Neuronal stem cell (in vitro differentiated cells): ENCODE measurements at regions not wholly inside any gene's neighbourhood (a gene's known extent, or its start where the extent isn't known, plus 50 kb on each side); places are given as distances from the start of the nearest gene placed in this dataset.

ENCODE experiments used
- DNase-seq: peaks from one replicate; pipeline ENCODE4 v3.0.0-alpha.2; 2013; ENCODE audit warnings: low spot score
- H2AFZ ChIP-seq: one replicate; pipeline ENCODE4 v1.6.1; 2013; ENCODE audit warnings: mild to moderate bottlenecking, low read length, inconsistent platforms
- H2AK5ac ChIP-seq: 2 replicates; pipeline ENCODE4 v1.6.1; 2013; ENCODE audit warnings: low read depth, mild to moderate bottlenecking, inconsistent platforms, low read length, moderate library complexity, mixed read lengths
- H2BK120ac ChIP-seq: 2 replicates; pipeline ENCODE4 v1.6.1; 2013; ENCODE audit warnings: low read depth, mild to moderate bottlenecking, inconsistent platforms, low read length, moderate library complexity, mixed read lengths
- H2BK12ac ChIP-seq: one replicate; pipeline ENCODE4 v1.6.1; 2013; ENCODE audit warnings: low read length, inconsistent platforms
- H2BK15ac ChIP-seq: 2 replicates; pipeline ENCODE4 v1.6.1; 2013; ENCODE audit warnings: mild to moderate bottlenecking, low read length, inconsistent platforms, mixed read lengths
- H2BK5ac ChIP-seq: one replicate; pipeline ENCODE4 v1.6.1; 2013; ENCODE audit warnings: inconsistent platforms, mild to moderate bottlenecking, low read length, moderate library complexity
- H3K14ac ChIP-seq: one replicate; pipeline ENCODE4 v1.6.1; 2013; ENCODE audit warnings: low read length, inconsistent platforms
- H3K18ac ChIP-seq: 2 replicates; pipeline ENCODE4 v1.6.1; 2013; ENCODE audit warnings: low read length, inconsistent platforms
- H3K23ac ChIP-seq: 2 replicates; pipeline ENCODE4 v1.6.1; 2013; ENCODE audit warnings: low read depth, mild to moderate bottlenecking, mixed read lengths, low read length, inconsistent platforms; ENCODE audit not compliant: poor library complexity
- H3K27ac ChIP-seq: replicated peaks from 3 replicates; pipeline ENCODE4 v1.5.1; 2013; ENCODE audit warnings: low read length, inconsistent platforms
- H3K27me3 ChIP-seq, 3 experiments: 2 replicates each; pipeline ENCODE4 v1.6.1; 2013; ENCODE audit warnings: low read length in 3 of 3, mild to moderate bottlenecking in 2 of 3, inconsistent platforms in 1 of 3, low read depth in 1 of 3, mixed read lengths in 1 of 3, moderate library complexity in 1 of 3; ENCODE audit not compliant: control insufficient read depth in 3 of 3, insufficient read depth in 3 of 3
- H3K36me3 ChIP-seq, 2 donors: replicated peaks in 1 of 2; 2 replicates each; pipeline ENCODE4 v1.6.1; 2013; ENCODE audit warnings: low read length in 2 of 2; ENCODE audit not compliant: control insufficient read depth in 2 of 2, insufficient read depth in 2 of 2
- H3K4ac ChIP-seq: 2 replicates; pipeline ENCODE4 v1.6.1; 2013; ENCODE audit warnings: inconsistent platforms, mild to moderate bottlenecking, low read length, moderate library complexity
- H3K4me1 ChIP-seq, 2 donors: 1 replicate in 1 of 2; 2 replicates in 1 of 2; pipeline ENCODE4 v1.6.1; 2013; ENCODE audit warnings: low read length in 2 of 2, low read depth in 1 of 2; ENCODE audit not compliant: control insufficient read depth in 2 of 2, insufficient read depth in 1 of 2
- H3K4me2 ChIP-seq: one replicate; pipeline ENCODE4 v1.6.1; 2013; ENCODE audit warnings: mild to moderate bottlenecking, low read length, inconsistent platforms; ENCODE audit not compliant: insufficient read depth, poor library complexity, severe bottlenecking
- H3K4me3 ChIP-seq, 2 donors: 2 replicates each; pipeline ENCODE4 v1.5.1; 2013; ENCODE audit warnings: low read length in 2 of 2, mild to moderate bottlenecking in 2 of 2, inconsistent platforms in 1 of 2, moderate library complexity in 1 of 2
- H3K79me1 ChIP-seq: one replicate; pipeline ENCODE4 v1.6.1; 2013; ENCODE audit warnings: low read depth, mild to moderate bottlenecking, inconsistent platforms, low read length, moderate library complexity
- H3K9ac ChIP-seq: one replicate; pipeline ENCODE4 v1.6.1; 2013; ENCODE audit warnings: mild to moderate bottlenecking, low read depth, low read length, inconsistent platforms; ENCODE audit not compliant: poor library complexity
- H3K9me3 ChIP-seq, 2 donors: replicated peaks in 1 of 2; 2 replicates each; pipeline versions ENCODE3 to v1.6.1; 2013; ENCODE audit warnings: low read length in 2 of 2, mild to moderate bottlenecking in 2 of 2, inconsistent platforms in 1 of 2, low read depth in 1 of 2, mixed read lengths in 1 of 2, moderate library complexity in 1 of 2; ENCODE audit not compliant: control insufficient read depth in 2 of 2, insufficient read depth in 1 of 2
- H4K8ac ChIP-seq: one replicate; pipeline ENCODE4 v1.6.1; 2013; ENCODE audit warnings: low read depth, mild to moderate bottlenecking, inconsistent platforms, low read length, moderate library complexity
- H4K91ac ChIP-seq: one replicate; pipeline ENCODE4 v1.6.1; 2013; ENCODE audit warnings: low read length, low read depth, mild to moderate bottlenecking, inconsistent platforms; ENCODE audit not compliant: poor library complexity
- WGBS, 2 donors: extraction: QIAGEN DNeasy Blood & Tissue Kit; methylation state at CpG; one replicate each; pipeline ENCODE4 v1.1.7; 2013; ENCODE audit warnings: missing lambda C conversion rate in 2 of 2, mixed read lengths in 1 of 2; ENCODE audit not compliant: insufficient read length in 2 of 2, insufficient replicate concordance in 1 of 2; ENCODE audit errors: extremely low coverage in 2 of 2; 5-methylcytosine and 5-hydroxymethylcytosine counted together

DNA sequence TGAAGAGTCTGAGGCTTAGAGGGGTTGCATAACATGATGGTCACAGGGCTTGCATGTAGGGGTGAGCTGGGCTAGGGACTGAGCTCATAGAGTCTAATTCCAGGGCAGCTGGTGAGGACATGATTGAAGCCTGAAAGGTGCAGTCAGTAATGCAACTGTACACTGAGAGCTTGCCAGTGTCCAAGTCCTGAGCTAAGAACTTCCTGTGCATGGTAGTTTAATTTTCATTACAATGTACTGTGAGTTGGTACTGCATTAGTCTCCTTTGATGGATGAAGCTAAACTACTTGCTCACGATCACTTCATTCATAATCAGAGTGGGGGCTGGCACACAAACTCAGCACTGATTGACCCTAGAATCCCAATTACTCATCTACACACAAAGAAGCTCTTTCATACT is 156.4 kb upstream of the CRBN start:
- no peak overlapping the region for H3K18ac ChIP-seq
- no peaks in the 10 kb centered on the region for H3K79me1 ChIP-seq
- H4K91ac ChIP-seq, result no peak overlapping the region
- H2AFZ ChIP-seq, result no peak overlapping the region
- H2BK12ac ChIP-seq, result no peak overlapping the region
- no peak overlapping the region for H3K27ac ChIP-seq
- no peak overlapping the region for H2BK120ac ChIP-seq
- no peak overlapping the region for H3K4me3 ChIP-seq
- H3K27me3 ChIP-seq, result no peaks in the 10 kb centered on the region
- H3K14ac ChIP-seq, result no peak overlapping the region
- no peaks in the 10 kb centered on the region for H3K36me3 ChIP-seq
- H3K4me2 ChIP-seq, result no peak overlapping the region
- H2BK15ac ChIP-seq, result no peak overlapping the region
- no peak overlapping the region for H4K8ac ChIP-seq
- H2BK5ac ChIP-seq, result no peak overlapping the region
- DNase-seq, result no peak
- no peak overlapping the region for H2AK5ac ChIP-seq
- WGBS, 2 donors, result no CpG with 5 or more reads among the region's 1 CpG
- no peak overlapping the region for H3K4ac ChIP-seq
- no peak overlapping the region for H3K23ac ChIP-seq
- H3K9me3 ChIP-seq, result peaks cover 0 to 4% of the 10 kb centered on the region in 2 donors
- no peak overlapping the region for H3K9ac ChIP-seq
- H3K4me1 ChIP-seq, result peaks cover 0 to 2% of the 10 kb centered on the region in 2 donors

DNA sequence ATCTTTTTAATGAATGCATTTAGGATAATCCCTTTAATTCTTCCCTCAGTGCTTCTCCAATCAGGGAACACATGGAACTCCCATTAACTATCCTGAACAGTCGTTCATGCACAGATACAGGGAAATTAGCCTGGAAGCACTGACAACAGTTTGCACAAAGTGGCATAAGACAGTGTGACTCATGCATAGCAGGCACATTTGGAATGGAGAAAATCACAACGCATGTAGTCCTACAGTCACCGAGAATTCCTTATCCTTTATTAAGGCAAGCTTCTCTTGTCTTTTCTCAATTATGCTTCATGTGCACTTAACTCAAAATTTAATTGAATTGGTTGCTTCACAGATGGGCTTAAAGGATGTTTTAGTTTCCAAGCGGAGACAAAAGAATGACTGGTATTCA is 155.0 kb upstream of the CRBN start:
- H2BK120ac ChIP-seq, result no peak overlapping the region
- no peak overlapping the region for H3K4me2 ChIP-seq
- no peak overlapping the region for H3K23ac ChIP-seq
- H3K36me3 ChIP-seq, result no peaks in the 10 kb centered on the region
- H2AFZ ChIP-seq, result no peak overlapping the region
- no peak overlapping the region for H4K91ac ChIP-seq
- no peak overlapping the region for H3K18ac ChIP-seq
- H3K4me1 ChIP-seq, result peaks cover 0 to 2% of the 10 kb centered on the region in 2 donors
- no peak overlapping the region for H2BK12ac ChIP-seq
- no peaks in the 10 kb centered on the region for H3K79me1 ChIP-seq
- no peak overlapping the region for H2BK15ac ChIP-seq
- H2AK5ac ChIP-seq, result no peak overlapping the region
- peak; percentile 6 for DNase-seq
- no peak overlapping the region for H2BK5ac ChIP-seq
- no peak overlapping the region for H3K14ac ChIP-seq
- H3K9me3 ChIP-seq, result peaks cover 0 to 4% of the 10 kb centered on the region in 2 donors
- no peak overlapping the region for H3K9ac ChIP-seq
- H3K27me3 ChIP-seq, result no peaks in the 10 kb centered on the region
- no peak overlapping the region for H3K4ac ChIP-seq
- no peak overlapping the region for H4K8ac ChIP-seq
- no peak overlapping the region for H3K27ac ChIP-seq
- WGBS, 2 donors, result no CpG with 5 or more reads among the region's 4 CpGs
- no peak overlapping the region for H3K4me3 ChIP-seq

DNA sequence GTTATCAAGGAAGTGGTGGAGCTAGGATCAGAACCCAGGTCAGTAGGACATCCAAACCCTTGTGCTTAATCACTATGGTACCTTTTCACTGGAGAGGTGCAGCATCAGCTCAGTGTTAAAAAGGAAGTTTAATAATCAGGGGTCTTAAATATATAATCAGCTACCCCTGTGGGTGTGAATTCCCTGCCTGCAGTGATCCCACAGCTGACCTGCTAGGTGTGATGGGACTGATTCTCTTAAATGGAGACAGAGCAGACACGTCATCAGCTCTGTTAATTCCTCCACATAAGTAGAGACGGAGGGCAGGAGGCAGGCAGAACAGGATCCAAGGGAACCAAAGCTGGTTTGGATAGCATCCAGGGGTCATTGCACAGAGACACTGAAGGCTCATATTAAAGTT is 154.1 kb upstream of the CRBN start:
- Histone ChIP-seq H3K27me3 (no peaks in the 10 kb centered on the region), H4K91ac (no peak overlapping the region), H2BK12ac (no peak overlapping the region), H3K18ac (no peak overlapping the region), H3K9ac (no peak overlapping the region), H2BK120ac (no peak overlapping the region), H3K27ac (no peak overlapping the region), H2AK5ac (no peak overlapping the region), H3K36me3 (no peaks in the 10 kb centered on the region), H2AFZ (no peak overlapping the region), H3K4ac (no peak overlapping the region), H3K14ac (no peak overlapping the region), H3K79me1 (no peaks in the 10 kb centered on the region), H2BK5ac (no peak overlapping the region), H3K4me2 (no peak overlapping the region), H2BK15ac (no peak overlapping the region), H3K23ac (no peak overlapping the region), H4K8ac (no peak overlapping the region), H3K4me3 (no peak overlapping the region), H3K4me1 (peaks cover 0 to 2% of the 10 kb centered on the region in 2 donors), H3K9me3 (peaks cover 0 to 4% of the 10 kb centered on the region in 2 donors)
- WGBS, 2 donors, result no CpG with 5 or more reads among the region's 2 CpGs
- no peak for DNase-seq

DNA sequence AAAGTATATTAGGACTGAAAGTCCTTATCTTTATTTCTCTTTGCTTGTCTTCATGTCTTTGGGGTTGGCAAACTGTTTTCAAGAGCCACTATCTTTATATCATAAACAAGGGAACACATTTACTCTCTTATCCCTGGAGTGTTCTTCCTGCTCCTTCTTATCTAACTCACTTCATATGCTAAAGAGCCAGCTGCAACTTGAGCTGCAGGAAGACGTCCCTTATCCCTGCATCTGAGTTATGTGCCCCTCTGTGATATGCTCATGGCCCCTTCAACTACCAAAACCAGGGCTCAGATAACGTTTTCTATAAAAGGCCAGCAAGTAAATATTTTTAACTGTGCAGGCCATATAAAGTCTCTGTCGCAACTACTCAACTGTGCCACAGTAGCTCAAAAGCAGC is 137.0 kb upstream of the CRBN start:
- H3K14ac ChIP-seq, result no peak overlapping the region
- no peak overlapping the region for H3K4ac ChIP-seq
- H3K4me3 ChIP-seq, result no peak overlapping the region
- no peaks in the 10 kb centered on the region for H3K9me3 ChIP-seq
- no peak overlapping the region for H2BK5ac ChIP-seq
- H2BK120ac ChIP-seq, result no peak overlapping the region
- no peak overlapping the region for H4K8ac ChIP-seq
- no peak overlapping the region for H3K4me2 ChIP-seq
- H3K18ac ChIP-seq, result no peak overlapping the region
- no peak overlapping the region for H2AFZ ChIP-seq
- DNase-seq, result no peak
- H3K4me1 ChIP-seq, result peaks cover 0 to 3% of the 10 kb centered on the region in 2 donors
- H3K36me3 ChIP-seq, result no peaks in the 10 kb centered on the region
- H2BK15ac ChIP-seq, result no peak overlapping the region
- H3K23ac ChIP-seq, result no peak overlapping the region
- no peaks in the 10 kb centered on the region for H3K79me1 ChIP-seq
- no peak overlapping the region for H4K91ac ChIP-seq
- H2BK12ac ChIP-seq, result no peak overlapping the region
- H3K27me3 ChIP-seq, result no peaks in the 10 kb centered on the region
- no peak overlapping the region for H2AK5ac ChIP-seq
- no CpG with 5 or more reads among the region's 3 CpGs for WGBS, 2 donors
- H3K27ac ChIP-seq, result no peak overlapping the region
- H3K9ac ChIP-seq, result no peak overlapping the region
